GM21390 (cell line): ENCODE measurements at regions not wholly inside any gene's neighbourhood (a gene's known extent, or its start where the extent isn't known, plus 50 kb on each side); places are given as distances from the start of the nearest gene placed in this dataset.
"Not testable (repeated sequence)": the region's sequence is repeated elsewhere in the genome, so short reads cannot be mapped to it uniquely, and the experiment has no call there.

Experiments used
- ATAC-seq: cut with Tn5 transposase; IDR thresholded peaks from one replicate; pipeline ENCODE4 v1.9.1; 2021; ENCODE audit not compliant: unreplicated experiment

GRCh38 chr20:4320291-4320690, 71.2 kb upstream of the ADRA1D start:
- no peak for ATAC-seq

DNA sequence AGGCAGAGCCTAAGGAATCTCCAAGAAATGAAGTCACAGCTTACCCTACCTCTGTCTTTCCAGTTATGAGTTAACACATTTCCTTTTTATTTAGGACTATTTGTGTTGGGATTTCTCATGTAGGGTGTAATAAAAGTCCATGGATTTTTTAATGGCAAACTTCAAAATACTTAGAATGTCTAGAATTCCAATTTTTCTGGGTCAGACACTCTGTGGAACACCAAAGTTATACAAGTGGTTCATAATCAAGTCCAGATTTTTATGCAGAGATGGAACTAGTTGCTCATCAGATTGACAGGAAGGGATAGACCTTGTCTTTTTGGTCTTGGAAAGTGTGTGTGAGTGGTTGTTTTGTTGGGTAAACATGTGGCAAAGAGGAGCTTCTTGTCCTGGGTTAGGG, 69.8 kb upstream of the ADRA1D start:
- no peak for ATAC-seq

GRCh38 chr20:4310616-4311015, 61.5 kb upstream of the ADRA1D start:
- not testable (repeated sequence) for ATAC-seq

GRCh38 chr20:4306206-4306605, 57.1 kb upstream of the ADRA1D start:
- ATAC-seq = no peak

- ATAC-seq = no peak
These were observed 56.0 kb upstream of the ADRA1D start for GRCh38 chr20:4305091-4305490.

GRCh38 chr20:4304601-4305000, 55.5 kb upstream of the ADRA1D start:
- ATAC-seq = no peak

DNA sequence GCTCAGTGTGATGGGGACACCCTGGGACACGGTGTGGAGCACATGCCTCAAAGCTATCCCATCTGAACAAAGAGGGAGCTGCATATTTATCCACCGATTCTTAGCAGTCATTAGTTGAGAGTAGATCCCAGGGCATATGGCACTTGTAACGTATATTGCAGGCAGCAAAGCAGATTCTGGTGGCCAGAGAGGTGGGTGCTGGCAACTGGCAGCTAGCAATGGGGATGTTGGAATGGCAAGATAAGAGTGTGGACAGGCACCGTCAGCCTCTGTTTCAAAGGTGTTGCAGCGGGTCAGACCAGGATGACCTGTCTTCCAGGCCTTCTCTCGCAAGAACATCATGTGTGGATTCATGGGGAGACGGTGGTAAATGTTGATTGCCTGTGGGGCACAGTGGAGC, 54.0 kb upstream of the ADRA1D start:
- ATAC-seq = no peak

DNA sequence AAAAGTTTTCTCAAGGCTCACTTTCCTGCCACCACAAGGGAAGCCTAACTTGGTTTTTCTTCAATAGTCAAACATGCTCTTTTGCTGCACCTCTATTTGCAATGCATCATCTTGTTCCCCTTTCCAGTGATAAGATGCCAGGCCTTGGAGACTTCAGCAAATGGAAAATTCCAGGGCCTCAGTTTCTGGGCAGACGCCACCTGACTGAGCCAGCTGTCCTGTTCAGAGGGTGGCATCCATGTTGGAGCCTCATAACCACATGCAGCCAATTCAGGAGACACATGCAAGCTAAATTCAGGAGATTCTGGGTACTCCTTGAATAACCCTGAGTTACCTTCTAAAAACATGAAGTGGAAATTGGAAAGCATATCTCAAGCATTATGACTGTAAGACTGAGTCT, 51.8 kb upstream of the ADRA1D start:
- no peak for ATAC-seq

- ATAC-seq = no peak
These were observed 51.3 kb upstream of the ADRA1D start for GRCh38 chr20:4300401-4300800.

- ATAC-seq = no peak
These were observed 50.7 kb upstream of the ADRA1D start for GRCh38 chr20:4299773-4300172.

- ATAC-seq = no peak
These were observed 50.1 kb upstream of the ADRA1D start for GRCh38 chr20:4299216-4299615.
